ENCODE measurements at regions not wholly inside any gene's neighbourhood (a gene's known extent, or its start where the extent isn't known, plus 50 kb on each side); places are given as distances from the start of the nearest gene placed in this dataset.
"Not testable (repeated sequence)": the region's sequence is repeated elsewhere in the genome, so short reads cannot be mapped to it uniquely, and the experiment has no call there.

DNA sequence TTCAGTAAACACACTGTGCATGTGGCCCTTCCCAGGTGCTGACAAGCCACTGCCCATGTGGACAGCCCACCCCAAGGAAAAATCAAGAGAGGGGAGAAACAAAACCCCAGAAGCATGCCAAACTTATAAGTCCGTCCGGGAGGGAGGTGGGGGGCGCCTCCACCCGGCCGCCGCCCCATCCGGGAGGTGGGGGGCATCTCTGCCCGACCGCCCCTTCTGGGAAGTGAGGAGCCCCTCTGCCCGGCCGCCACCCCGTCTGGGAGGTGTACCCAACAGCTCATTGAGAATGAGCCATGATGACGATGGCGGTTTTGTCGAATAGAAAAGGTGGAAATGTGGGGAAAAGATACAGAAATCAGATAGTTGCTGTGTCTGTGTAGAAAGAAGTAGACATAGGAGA, 53.8 kb upstream of the C2CD4B start:
- DNase-seq: no peak

DNA sequence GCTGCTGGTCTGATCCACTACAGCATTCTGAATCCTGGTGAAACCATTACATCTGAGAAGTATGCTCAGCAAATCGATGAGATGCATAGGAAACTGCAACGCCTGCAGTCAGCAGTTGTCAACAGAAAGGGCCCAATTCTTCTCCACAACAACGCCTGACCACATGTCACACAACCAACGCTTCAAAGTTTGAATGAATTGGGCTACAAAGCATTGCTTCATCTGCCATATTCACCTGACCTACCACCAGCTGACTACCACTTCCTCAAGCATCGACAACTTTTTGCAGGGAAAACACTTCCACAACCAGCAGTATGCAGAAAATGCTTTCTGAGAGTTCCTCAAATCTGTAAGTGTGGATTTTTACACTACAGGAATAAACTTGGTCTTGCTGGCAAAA, 54.7 kb upstream of the C2CD4B start:
- DNase-seq: no peak

DNA sequence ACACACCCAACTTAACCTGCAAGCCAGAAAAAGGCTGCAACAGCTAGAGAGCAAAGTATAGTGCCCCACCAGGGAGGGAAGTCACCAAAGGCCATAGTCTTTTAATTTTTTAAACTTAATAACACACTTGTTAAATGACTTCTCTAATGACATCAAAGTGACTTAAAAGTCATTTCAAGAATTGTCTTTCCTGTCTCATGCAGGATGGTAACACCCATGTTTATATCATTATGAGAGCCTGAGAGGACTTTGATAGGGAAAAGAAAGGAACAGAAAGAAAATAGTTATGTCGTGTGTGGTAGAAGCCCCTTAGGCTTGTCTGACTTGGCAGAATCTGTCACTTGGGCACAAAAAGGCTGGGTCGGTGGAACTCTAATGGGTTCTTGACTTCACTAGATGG, 57.9 kb upstream of the C2CD4B start:
- no peak for DNase-seq

DNA sequence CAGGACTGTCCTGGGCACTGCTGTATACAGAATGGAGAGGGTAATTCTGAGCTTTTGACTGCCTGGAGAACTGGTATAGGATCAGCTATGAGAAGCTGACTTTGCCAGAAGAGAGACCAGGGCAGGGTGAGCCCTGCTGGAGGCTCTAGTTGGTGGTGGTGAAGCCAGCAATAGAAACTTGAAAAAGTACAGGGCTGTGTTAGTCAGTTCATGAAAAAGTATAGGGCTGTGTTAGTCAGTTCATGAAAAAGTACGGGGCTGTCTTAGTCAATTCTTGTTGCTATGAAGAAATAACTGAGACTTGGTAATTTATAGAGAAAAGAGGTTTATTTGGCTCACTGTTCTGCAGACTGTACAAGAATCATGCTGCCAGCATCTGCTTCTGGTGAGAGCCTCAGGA, 63.5 kb upstream of the C2CD4B start:
- no peak for DNase-seq

GRCh38 chr15:62231856-62232255, 66.8 kb upstream of the C2CD4B start:
- DNase-seq: no peak

DNA sequence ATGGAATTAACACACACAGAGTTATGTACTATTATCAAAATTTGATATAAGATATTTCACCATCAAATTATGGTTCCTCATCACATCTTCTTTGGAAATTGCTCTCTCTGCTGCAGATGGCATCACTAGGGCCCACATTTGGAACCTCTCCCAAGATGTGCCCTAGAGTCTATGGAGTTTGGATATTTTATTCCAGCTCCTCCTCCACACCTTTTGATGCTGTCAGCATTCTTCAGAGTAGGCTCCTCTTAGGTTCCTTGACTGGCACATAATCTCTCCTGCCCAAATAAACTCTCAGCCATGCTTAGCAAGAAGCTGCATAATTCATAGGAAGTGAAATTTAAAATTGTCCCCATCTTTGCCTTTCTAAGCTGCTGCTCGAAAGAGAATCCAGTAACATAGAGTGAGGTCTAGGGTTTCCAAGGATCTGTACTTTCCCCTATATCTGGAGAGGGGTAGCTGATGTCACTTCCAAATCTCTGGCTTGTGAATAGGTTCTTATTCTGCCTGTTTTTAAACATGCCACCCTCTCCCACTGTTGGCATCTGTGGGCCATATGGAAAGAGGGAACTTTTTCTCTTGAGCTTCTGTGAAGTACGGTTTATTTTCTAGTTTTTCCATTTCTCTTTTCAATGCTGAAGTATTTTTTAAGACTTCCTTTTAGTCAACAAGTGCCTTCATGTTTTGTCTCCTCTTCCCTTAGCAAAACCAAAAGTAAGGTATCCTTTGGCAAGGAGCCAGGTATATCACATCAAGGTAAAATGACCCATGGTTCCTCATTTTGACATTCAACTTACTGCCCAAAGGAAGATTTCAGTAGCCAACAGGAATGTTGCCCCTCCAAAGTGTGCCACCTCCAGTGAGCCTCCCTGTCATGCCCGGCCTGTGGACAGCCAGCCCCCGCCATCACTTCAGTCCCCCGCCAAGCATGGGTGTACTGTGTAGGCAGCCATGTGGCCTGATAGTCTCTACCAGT, 75.3 kb upstream of the C2CD4B start:
- no peak for DNase-seq

DNA sequence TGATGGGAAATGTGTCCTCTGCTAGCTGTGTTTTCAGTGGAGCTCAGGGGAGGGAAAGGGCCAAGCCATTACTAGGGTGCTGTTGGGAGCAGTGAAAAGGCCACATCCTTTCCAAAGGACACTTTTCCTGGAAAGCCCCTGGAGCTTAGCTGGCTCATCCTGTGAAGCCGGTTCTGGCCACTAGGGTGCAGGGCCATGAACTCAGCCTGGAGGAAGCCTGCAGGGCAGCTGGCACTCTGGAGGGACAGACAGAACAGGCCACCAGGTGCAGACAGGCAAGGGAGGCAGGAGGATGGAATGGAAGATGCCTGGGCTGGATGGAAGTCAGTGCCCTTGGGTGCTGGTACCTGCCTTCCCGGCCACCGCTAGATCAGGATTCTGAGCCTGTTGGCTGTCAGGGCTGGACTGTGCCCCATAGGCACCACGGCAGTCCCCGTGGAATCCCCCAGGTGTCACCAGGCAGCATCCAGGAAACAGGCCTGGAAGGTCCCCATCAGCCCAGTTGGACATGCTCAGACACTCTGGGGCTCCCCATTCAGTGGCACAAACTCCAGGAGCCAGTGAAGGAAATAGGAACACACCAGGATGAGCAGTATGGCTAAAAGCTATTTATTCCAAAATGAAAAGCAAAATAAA, 76.2 kb upstream of the C2CD4B start:
- DNase-seq: no peak

DNA sequence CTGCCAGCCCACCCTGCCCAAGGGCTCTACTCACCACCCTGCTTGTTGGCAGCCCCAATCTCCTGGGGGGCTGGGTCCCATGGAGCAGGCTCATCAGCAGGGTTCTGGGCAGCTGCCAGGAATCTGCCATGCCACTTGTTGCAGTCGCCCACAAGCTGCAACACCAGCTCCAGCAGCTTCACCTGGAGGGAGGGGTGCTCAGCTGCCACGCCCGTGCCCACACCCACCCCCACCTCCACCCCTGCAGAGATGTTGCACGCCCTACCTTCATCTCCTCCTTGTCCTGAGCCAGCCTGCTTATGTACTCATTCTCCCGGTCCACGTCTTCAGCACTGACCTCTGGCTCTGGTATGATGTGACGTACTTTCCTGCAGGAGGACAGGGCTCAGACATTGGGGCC, 77.9 kb upstream of the C2CD4B start:
- no peak for DNase-seq

DNA sequence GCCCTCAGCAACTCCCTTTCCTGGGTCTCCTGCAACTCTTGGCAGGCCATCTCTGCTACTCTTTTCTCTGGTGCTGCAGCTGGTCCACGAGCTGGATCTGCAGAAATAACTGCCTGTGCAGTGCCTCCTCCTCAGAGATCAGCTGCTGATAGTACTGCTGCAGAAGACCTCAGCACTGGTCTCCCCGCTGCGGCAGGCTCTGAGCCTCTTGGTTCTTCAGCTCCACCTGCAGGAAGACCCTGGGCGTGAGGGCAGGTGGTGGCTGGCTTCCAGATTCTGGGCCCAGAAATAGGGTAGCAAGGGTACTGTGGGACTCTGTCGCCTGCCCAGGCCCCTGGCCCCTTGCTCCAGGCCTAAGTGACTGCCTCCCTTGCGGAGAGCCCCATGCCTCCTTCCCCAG, 79.7 kb upstream of the C2CD4B start:
- DNase-seq: no peak

DNA sequence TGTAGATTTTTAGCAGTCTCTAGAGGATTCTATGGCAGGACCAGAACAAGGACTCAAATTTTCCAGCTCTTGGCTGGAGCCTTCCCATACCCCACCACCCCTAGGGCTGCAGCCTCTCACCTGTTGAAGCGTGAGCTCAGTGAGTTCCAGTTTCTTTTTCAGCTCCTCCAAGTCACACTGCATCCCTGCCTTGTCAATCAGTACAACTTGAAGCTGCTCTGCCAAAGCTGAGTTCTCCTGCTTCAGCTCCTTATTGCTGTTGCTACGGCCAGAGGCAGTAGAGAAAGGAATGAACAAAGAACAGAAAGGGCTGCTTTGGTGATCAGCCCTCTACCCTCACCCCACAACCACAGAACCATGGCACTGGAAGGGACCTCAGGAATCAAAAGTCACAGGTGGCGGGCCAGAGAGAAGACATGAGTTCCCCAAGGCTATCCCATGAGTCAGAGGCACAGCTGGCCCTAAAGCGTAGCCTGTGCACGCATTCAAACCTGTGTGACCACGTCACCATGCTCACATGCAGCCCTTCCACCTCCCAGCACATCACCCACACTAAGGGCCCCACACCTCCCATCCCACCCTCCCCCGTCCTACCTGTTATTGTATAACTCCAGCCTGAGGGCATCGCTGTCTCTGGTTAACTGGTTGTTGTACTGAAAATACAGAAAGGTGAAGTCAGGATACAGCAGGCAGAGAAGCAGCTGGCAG, 83.3 kb upstream of the C2CD4B start:
- DNase-seq: no peak

DNA sequence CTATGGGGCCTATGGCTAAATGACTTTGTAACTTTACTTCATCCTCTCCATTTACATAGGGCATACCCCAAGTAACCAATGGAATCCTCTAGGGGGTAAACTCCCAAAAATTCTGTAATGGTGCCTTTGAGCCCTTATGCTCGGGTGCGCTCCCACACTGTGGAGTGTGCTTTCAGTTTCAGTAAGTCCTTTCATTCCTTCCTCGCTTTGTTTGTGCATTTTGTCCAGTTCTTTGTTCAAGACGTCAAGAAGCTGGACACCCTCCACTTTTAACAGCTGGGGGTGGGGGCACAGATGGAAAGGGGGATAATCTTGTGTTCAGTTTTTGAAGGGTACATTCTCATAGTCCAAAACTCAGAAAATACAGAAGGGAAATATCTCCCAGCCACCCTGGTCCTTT, 84.4 kb upstream of the C2CD4B start:
- no peak for DNase-seq

GRCh38 chr15:62250186-62250585, 85.1 kb upstream of the C2CD4B start:
- no peak for DNase-seq

- no peak for DNase-seq
Measured at GRCh38 chr15:62250978-62251377, 85.9 kb upstream of the C2CD4B start.

DNA sequence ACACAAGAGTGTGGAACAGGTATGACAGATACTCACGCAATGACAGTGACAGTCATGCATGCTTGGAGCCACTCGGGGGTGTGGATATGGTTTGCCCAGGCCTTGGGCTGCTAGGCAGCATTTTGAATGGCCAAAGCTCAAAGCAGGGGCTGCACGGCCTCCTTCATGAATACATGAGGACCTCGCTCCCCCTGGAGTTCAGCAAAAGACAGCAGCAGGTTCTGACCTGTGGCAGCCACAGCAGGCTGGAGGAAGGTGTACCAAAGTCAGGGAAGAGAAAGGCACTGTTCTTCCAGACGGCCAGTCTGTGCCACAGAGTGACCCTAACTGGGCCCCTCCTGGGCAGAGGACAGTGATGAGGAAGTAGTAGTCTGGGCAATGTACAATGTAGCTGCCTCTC, 88.2 kb upstream of the C2CD4B start:
- DNase-seq: no peak

DNA sequence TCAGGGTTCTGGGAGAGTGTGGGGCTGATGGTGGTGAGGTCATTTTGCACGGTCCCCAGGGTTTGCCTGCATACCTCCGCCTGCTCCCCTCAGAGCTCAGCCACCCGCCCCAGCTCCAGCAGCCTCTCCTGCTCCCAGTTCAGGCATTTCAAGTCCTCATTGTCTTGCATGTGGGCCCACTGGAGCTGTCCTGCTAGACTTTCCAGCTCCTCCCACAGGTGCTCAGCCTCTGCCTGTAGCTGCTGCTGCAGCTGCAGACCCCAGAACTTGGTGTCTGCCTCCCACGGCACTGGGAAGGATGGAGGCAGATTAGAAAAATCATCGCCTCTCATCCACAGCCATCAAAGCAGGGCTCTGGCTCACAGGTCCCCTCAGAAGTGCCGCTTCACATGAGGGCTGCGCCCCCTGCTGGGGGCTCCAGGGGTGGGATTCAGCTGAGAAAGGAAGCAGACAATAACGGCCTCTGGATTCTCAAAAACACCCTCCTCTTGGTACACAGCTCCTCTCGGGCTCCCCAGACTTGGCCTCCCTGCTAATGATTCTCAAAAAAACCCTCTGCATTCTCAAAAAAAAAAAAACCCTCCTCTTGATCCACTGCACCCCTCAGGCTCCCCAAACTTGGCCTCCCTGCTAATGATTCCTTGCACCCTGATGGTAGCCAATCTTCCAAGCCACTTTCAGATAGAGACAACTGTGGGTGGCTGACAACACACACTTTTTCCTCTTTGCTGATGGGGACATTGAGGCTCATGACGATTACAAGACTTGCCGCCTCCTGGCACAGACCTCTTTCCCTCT, 89.3 kb upstream of the C2CD4B start:
- peak; percentile 21 for DNase-seq

- not testable (repeated sequence) for DNase-seq
Measured at GRCh38 chr15:62256430-62256829, 91.3 kb upstream of the C2CD4B start.

- no peak for DNase-seq
Measured at GRCh38 chr15:62257996-62258521, 93.0 kb upstream of the C2CD4B start.

DNA sequence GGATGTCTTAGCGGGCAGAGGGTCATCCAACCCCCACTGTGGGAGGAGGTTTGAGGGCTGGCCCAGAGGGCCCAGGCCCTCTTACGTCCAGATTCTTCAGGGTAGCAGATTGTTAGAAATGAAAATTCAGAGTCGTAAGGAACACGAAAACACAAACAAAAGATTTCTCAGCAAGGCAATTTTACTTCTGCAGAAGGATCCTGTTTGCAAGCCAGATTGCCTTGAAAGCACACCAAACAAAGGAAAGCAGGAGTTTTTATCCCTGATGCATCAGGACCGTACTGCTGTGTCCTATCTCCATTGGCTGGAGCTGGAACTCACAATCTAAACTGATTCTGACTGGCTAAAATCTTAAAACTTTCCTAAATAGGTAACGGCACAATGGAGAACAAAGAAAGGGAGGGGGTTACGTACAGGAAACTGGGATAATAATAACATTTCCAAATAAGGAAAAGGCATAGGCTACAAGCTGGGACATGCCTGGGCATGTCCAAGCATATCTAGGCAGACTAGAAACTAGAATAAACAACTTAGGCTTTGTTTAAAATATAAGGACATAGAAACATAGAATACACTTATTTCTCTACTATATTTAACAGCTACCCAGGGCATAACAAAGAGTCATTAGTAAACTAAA, 97.3 kb upstream of the C2CD4B start:
- no peak for DNase-seq

DNA sequence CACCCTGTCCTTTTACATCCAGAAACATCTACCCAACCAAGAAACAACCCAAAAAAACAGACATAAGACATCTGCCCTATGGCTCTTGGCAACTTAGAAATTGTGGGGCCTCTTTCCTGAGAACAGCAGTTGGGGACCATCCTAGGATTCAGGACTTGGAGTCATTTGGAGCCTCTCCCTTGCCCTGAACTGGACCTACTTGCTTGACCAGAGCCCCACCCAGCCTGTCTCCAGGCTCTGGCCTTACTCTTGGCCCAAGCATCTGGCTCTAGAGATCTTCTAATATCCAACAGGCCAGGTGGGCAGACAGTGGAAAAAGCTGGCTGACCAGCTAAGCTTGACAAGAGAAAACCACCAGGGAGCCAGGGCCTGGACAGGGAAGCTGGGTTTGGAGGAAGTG, 99.1 kb upstream of the C2CD4B start:
- DNase-seq: no peak

DNA sequence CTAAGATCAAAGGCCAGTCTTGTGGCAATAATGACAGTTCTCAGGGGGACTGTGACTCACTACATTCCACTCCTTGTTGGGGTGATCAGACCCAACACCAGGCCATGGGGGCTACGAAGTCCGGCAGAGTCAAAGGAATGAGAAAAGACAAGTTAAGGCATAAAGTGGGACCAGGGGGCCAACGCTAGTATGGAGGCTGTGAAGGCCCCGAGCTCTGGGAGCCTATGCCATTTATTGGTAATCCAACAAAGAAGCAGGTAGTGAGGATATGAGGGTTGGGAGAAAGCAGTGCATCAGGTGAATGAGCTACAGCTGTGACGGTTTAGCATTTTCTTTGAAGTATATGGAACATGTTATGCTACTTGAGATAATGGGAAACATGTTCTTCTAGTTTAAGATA, 104.4 kb upstream of the C2CD4B start:
- no peak for DNase-seq

GRCh38 chr15:62270216-62270921, 105.3 kb upstream of the C2CD4B start:
- no peak for DNase-seq

GRCh38 chr15:62272290-62272689, 107.2 kb upstream of the C2CD4B start:
- DNase-seq: no peak
